WTC11 (cell line): ENCODE measurements at regions not wholly inside any gene's neighbourhood (a gene's known extent, or its start where the extent isn't known, plus 50 kb on each side); places are given as distances from the start of the nearest gene placed in this dataset.

ENCODE experiments used
- ATAC-seq: fragments of 200-7000 bp; cut with Tn5 transposase; 2 replicates; pipeline ENCODE4 v1.10.0; 2021; ENCODE audit warnings: mild to moderate bottlenecking, moderate library complexity
- CTCF ChIA-PET: fragments of 300-600 bp; sonication (Branson Sonifier 250); formaldehyde crosslinking; loops from one replicate; lab custom pipeline; 2021; ENCODE audit warnings: antibody characterized with exemption; lab: Charles Lee
- POLR2A ChIA-PET: fragments of 350-600 bp; sonication (Branson Sonifier 250); formaldehyde crosslinking; loops from one replicate; lab custom pipeline; 2021; ENCODE audit warnings: antibody characterized with exemption; lab: Charles Lee
- DNase-seq: peaks from one replicate; pipeline ENCODE4 v3.0.0; 2021; ENCODE audit warnings: low spot score
- H3K27ac Mint-ChIP-seq: 2 replicates; pipeline ENCODE4 v1.8.0; 2021; ENCODE audit warnings: mixed read lengths
- H3K27me3 Mint-ChIP-seq: 2 replicates; pipeline ENCODE4 v1.8.0; 2021; ENCODE audit warnings: low read depth, mild to moderate bottlenecking, moderate library complexity, mixed read lengths
- H3K36me3 Mint-ChIP-seq: 2 replicates; pipeline ENCODE4 v1.8.0; 2021; ENCODE audit warnings: mixed read lengths
- H3K4me1 Mint-ChIP-seq: 2 replicates; pipeline ENCODE4 v1.8.0; 2022; ENCODE audit warnings: mixed read lengths
- H3K4me3 Mint-ChIP-seq: 2 replicates; pipeline ENCODE4 v1.8.0; 2021; ENCODE audit warnings: mild to moderate bottlenecking, moderate library complexity, mixed read lengths
- H3K9me3 Mint-ChIP-seq: 2 replicates; pipeline ENCODE4 v1.8.0; 2021; ENCODE audit warnings: mixed read lengths
- AR ChIP-seq: fragments of 250-450 bp; sonication (Bioruptor Pico); IDR thresholded peaks from 2 replicates; pipeline ENCODE4 v1.9.0; 2021; ENCODE audit warnings: mild to moderate bottlenecking
- CDX4 ChIP-seq: fragments of 250-450 bp; sonication (Bioruptor Pico); IDR thresholded peaks from 2 replicates; pipeline ENCODE4 v1.9.0; 2021; ENCODE audit warnings: moderate library complexity, mild to moderate bottlenecking, inconsistent platforms, borderline replicate concordance
- CREB1 ChIP-seq: sonication (generic); formaldehyde crosslinking; IDR thresholded peaks from 2 replicates; pipeline ENCODE4 v1.8.0; 2023; ENCODE audit warnings: mild to moderate bottlenecking, missing genetic modification reagents
- ELF4 ChIP-seq: sonication (generic); formaldehyde crosslinking; IDR thresholded peaks from 2 replicates; pipeline ENCODE4 v1.8.1; 2022; ENCODE audit warnings: low read depth, mild to moderate bottlenecking, moderate library complexity, missing genetic modification reagents
- FOXK1 ChIP-seq: sonication (generic); formaldehyde crosslinking; IDR thresholded peaks from 2 replicates; pipeline ENCODE4 v1.8.0; 2022; ENCODE audit warnings: mild to moderate bottlenecking, moderate library complexity, missing genetic modification reagents
- GRHL2 ChIP-seq: fragments of 250-450 bp; sonication (Bioruptor Pico); IDR thresholded peaks from 2 replicates; pipeline ENCODE4 v1.8.0; 2022; ENCODE audit warnings: mild to moderate bottlenecking, moderate library complexity; ENCODE audit not compliant: insufficient replicate concordance, severe bottlenecking
- KAT7 ChIP-seq: sonication (generic); formaldehyde crosslinking; IDR thresholded peaks from 2 replicates; pipeline ENCODE4 v1.8.1; 2023; ENCODE audit warnings: missing genetic modification reagents, mild to moderate bottlenecking, borderline replicate concordance
- MYBL2 ChIP-seq: sonication (generic); formaldehyde crosslinking; IDR thresholded peaks from 2 replicates; pipeline ENCODE4 v1.8.1; 2023; ENCODE audit warnings: mild to moderate bottlenecking, moderate library complexity, missing genetic modification reagents
- NFATC4 ChIP-seq: fragments of 250-450 bp; sonication (Bioruptor Pico); IDR thresholded peaks from 2 replicates; pipeline ENCODE4 v1.9.0; 2021; ENCODE audit warnings: mild to moderate bottlenecking
- NR3C1 ChIP-seq: sonication (generic); formaldehyde crosslinking; conservative IDR thresholded peaks from 2 replicates; pipeline ENCODE4 v1.8.1; 2023; ENCODE audit warnings: low read depth, mild to moderate bottlenecking, missing genetic modification reagents
- RELA ChIP-seq: sonication (generic); formaldehyde crosslinking; IDR thresholded peaks from 2 replicates; pipeline ENCODE4 v1.8.1; 2022; ENCODE audit warnings: missing genetic modification reagents, mild to moderate bottlenecking, borderline replicate concordance
- SMAD4 ChIP-seq: sonication (generic); formaldehyde crosslinking; IDR thresholded peaks from 2 replicates; pipeline ENCODE4 v1.8.0; 2022; ENCODE audit warnings: mild to moderate bottlenecking, missing genetic modification reagents
- TP53 ChIP-seq: sonication (generic); formaldehyde crosslinking; IDR thresholded peaks from 2 replicates; pipeline ENCODE4 v1.8.1; 2023; ENCODE audit warnings: mild to moderate bottlenecking, missing genetic modification reagents
- ZNF219 ChIP-seq: sonication (generic); formaldehyde crosslinking; IDR thresholded peaks from 2 replicates; pipeline ENCODE4 v1.8.0; 2023; ENCODE audit warnings: missing genetic modification reagents, mild to moderate bottlenecking, borderline replicate concordance
- ZNF317 ChIP-seq: sonication (generic); formaldehyde crosslinking; IDR thresholded peaks from 2 replicates; pipeline ENCODE4 v1.8.1; 2023; ENCODE audit warnings: low read depth, mild to moderate bottlenecking, moderate library complexity, missing genetic modification reagents, borderline replicate concordance
- ZNF423 ChIP-seq: fragments of 250-450 bp; sonication (Bioruptor Pico); IDR thresholded peaks from 2 replicates; pipeline ENCODE4 v2.1.2; 2022; ENCODE audit warnings: mild to moderate bottlenecking, moderate library complexity
- TF ChIP-seq, protein P1 (sequence below): sonication (generic); formaldehyde crosslinking; IDR thresholded peaks from 2 replicates; pipeline ENCODE4 v1.8.1; 2022; ENCODE audit warnings: low read depth, mild to moderate bottlenecking, moderate library complexity, missing genetic modification reagents, borderline replicate concordance
- TF ChIP-seq, protein P2 (sequence below): sonication (generic); formaldehyde crosslinking; IDR thresholded peaks from 2 replicates; pipeline ENCODE4 v1.8.0; 2022; ENCODE audit warnings: mild to moderate bottlenecking, missing genetic modification reagents
- TF ChIP-seq, protein P3 (sequence below): sonication (generic); formaldehyde crosslinking; IDR thresholded peaks from 2 replicates; pipeline ENCODE4 v1.8.0; 2023; ENCODE audit warnings: missing genetic modification reagents, mild to moderate bottlenecking, borderline replicate concordance
- TF ChIP-seq, protein P4 (sequence below): fragments of 250-450 bp; sonication (Bioruptor Pico); IDR thresholded peaks from 2 replicates; pipeline ENCODE4 v1.9.0; 2021; ENCODE audit warnings: mild to moderate bottlenecking, borderline replicate concordance

- H3K27me3 Mint-ChIP-seq = peaks cover 3% of the 10 kb centered on the region; the same call in 1 of the 2 replicates
- H3K4me3 Mint-ChIP-seq = no peak overlapping the region; the same call in 1 of the 2 replicates
- no peaks in the 10 kb centered on the region for H3K9me3 Mint-ChIP-seq
- ChIA-PET POLR2A (interaction anchor here (0.8 kb wide), 1 partner anchor 79 kb away, joined by 6 read pairs; no protein-coding TSS in a partner anchor), CTCF (interaction anchor here (1.1 to 2.8 kb wide), 3 partner anchors 14 to 51 kb away, joined by 3 to 12 read pairs (median 4); no protein-coding TSS in a partner anchor)
- H3K36me3 Mint-ChIP-seq = no peaks in the 10 kb centered on the region
- H3K4me1 Mint-ChIP-seq = peaks cover 32% of the 10 kb centered on the region
- no peak for TF ChIP-seq SMAD4 (CRISPR knock-in tag)
- TF ChIP-seq ZNF423 = peak; percentile 27; the same call in 1 of the 2 replicates
- peak; percentile 41 for DNase-seq
- peak; percentile 79 for ATAC-seq
- peak overlapping the region; percentile 90 for H3K27ac Mint-ChIP-seq
Measured at GRCh38 chr10:92787557-92788152, 60.7 kb upstream of the EXOC6 start.

DNA sequence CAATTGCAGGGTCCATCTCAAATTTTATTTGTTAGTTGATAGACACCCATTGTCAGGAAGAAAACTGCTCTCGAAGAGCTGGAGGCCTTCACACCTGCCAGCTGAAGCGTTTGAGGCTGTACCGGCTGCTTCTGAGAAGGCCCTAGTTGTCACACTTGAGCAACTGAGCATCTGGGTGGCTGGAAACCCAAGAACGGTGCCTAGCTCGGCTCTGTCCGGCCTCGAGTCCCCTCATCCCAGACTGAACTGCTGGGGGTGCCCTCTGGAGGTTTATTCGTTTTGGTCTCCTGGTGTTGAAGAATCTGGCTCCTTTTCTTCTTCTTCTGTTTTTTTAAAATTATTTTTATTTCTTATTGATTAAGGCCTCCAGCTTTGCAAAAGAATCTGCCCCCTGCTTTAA lies 59.3 kb upstream of the EXOC6 start:
- Mint-ChIP-seq H3K36me3 (no peaks in the 10 kb centered on the region), H3K27me3 (peaks cover 3% of the 10 kb centered on the region; the same call in 1 of the 2 replicates), H3K9me3 (no peaks in the 10 kb centered on the region), H3K27ac (no peak overlapping the region), H3K4me1 (peaks cover 32% of the 10 kb centered on the region), H3K4me3 (no peak overlapping the region)
- ChIA-PET CTCF (interaction anchor here (1.3 to 2.8 kb wide), 2 partner anchors 50 to 54 kb away, joined by 5 to 12 read pairs; no protein-coding TSS in a partner anchor), POLR2A (interaction anchor here (0.5 kb wide), 1 partner anchor 248 kb away, joined by 3 read pairs; no protein-coding TSS in a partner anchor)
- ATAC-seq (no peak), DNase-seq (no peak)
- TF ChIP-seq, protein P1, sequence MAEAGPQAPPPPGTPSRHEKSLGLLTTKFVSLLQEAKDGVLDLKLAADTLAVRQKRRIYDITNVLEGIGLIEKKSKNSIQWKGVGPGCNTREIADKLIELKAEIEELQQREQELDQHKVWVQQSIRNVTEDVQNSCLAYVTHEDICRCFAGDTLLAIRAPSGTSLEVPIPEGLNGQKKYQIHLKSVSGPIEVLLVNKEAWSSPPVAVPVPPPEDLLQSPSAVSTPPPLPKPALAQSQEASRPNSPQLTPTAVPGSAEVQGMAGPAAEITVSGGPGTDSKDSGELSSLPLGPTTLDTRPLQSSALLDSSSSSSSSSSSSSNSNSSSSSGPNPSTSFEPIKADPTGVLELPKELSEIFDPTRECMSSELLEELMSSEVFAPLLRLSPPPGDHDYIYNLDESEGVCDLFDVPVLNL (CRISPR knock-in tag) = no peak
- TF ChIP-seq, protein P2, sequence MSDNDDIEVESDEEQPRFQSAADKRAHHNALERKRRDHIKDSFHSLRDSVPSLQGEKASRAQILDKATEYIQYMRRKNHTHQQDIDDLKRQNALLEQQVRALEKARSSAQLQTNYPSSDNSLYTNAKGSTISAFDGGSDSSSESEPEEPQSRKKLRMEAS (CRISPR knock-in tag) = no peak
- no peak for TF ChIP-seq NFATC4 (CRISPR knock-in tag)
- no peak for TF ChIP-seq ZNF317 (CRISPR knock-in tag)
- TF ChIP-seq MYBL2 (CRISPR knock-in tag) = no peak
- TF ChIP-seq CDX4 = no peak
- TF ChIP-seq FOXK1 (CRISPR knock-in tag) = no peak
- TF ChIP-seq AR (CRISPR knock-in tag) = no peak
- no peak for TF ChIP-seq TP53 (CRISPR knock-in tag)
- TF ChIP-seq, protein P3, sequence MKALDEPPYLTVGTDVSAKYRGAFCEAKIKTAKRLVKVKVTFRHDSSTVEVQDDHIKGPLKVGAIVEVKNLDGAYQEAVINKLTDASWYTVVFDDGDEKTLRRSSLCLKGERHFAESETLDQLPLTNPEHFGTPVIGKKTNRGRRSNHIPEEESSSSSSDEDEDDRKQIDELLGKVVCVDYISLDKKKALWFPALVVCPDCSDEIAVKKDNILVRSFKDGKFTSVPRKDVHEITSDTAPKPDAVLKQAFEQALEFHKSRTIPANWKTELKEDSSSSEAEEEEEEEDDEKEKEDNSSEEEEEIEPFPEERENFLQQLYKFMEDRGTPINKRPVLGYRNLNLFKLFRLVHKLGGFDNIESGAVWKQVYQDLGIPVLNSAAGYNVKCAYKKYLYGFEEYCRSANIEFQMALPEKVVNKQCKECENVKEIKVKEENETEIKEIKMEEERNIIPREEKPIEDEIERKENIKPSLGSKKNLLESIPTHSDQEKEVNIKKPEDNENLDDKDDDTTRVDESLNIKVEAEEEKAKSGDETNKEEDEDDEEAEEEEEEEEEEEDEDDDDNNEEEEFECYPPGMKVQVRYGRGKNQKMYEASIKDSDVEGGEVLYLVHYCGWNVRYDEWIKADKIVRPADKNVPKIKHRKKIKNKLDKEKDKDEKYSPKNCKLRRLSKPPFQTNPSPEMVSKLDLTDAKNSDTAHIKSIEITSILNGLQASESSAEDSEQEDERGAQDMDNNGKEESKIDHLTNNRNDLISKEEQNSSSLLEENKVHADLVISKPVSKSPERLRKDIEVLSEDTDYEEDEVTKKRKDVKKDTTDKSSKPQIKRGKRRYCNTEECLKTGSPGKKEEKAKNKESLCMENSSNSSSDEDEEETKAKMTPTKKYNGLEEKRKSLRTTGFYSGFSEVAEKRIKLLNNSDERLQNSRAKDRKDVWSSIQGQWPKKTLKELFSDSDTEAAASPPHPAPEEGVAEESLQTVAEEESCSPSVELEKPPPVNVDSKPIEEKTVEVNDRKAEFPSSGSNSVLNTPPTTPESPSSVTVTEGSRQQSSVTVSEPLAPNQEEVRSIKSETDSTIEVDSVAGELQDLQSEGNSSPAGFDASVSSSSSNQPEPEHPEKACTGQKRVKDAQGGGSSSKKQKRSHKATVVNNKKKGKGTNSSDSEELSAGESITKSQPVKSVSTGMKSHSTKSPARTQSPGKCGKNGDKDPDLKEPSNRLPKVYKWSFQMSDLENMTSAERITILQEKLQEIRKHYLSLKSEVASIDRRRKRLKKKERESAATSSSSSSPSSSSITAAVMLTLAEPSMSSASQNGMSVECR = no peak
- no peak for TF ChIP-seq RELA (CRISPR knock-in tag)
- no peak for TF ChIP-seq ELF4 (CRISPR knock-in tag)
- TF ChIP-seq NR3C1 (CRISPR knock-in tag) = no peak
- TF ChIP-seq, protein P4, sequence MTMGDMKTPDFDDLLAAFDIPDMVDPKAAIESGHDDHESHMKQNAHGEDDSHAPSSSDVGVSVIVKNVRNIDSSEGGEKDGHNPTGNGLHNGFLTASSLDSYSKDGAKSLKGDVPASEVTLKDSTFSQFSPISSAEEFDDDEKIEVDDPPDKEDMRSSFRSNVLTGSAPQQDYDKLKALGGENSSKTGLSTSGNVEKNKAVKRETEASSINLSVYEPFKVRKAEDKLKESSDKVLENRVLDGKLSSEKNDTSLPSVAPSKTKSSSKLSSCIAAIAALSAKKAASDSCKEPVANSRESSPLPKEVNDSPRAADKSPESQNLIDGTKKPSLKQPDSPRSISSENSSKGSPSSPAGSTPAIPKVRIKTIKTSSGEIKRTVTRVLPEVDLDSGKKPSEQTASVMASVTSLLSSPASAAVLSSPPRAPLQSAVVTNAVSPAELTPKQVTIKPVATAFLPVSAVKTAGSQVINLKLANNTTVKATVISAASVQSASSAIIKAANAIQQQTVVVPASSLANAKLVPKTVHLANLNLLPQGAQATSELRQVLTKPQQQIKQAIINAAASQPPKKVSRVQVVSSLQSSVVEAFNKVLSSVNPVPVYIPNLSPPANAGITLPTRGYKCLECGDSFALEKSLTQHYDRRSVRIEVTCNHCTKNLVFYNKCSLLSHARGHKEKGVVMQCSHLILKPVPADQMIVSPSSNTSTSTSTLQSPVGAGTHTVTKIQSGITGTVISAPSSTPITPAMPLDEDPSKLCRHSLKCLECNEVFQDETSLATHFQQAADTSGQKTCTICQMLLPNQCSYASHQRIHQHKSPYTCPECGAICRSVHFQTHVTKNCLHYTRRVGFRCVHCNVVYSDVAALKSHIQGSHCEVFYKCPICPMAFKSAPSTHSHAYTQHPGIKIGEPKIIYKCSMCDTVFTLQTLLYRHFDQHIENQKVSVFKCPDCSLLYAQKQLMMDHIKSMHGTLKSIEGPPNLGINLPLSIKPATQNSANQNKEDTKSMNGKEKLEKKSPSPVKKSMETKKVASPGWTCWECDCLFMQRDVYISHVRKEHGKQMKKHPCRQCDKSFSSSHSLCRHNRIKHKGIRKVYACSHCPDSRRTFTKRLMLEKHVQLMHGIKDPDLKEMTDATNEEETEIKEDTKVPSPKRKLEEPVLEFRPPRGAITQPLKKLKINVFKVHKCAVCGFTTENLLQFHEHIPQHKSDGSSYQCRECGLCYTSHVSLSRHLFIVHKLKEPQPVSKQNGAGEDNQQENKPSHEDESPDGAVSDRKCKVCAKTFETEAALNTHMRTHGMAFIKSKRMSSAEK (CRISPR knock-in tag) = no peak
- no peak for TF ChIP-seq CREB1
- TF ChIP-seq KAT7 (CRISPR knock-in tag) = no peak
- no peak for TF ChIP-seq ZNF219 (CRISPR knock-in tag)
- no peak for TF ChIP-seq GRHL2 (CRISPR knock-in tag)
